Neuronal stem cell (in vitro differentiated cells): ENCODE measurements at regions not wholly inside any gene's neighbourhood (a gene's known extent, or its start where the extent isn't known, plus 50 kb on each side); places are given as distances from the start of the nearest gene placed in this dataset.
"Not testable (repeated sequence)": the region's sequence is repeated elsewhere in the genome, so short reads cannot be mapped to it uniquely, and the experiment has no call there.

Source experiments
- DNase-seq: peaks from one replicate; pipeline ENCODE4 v3.0.0-alpha.2; 2013; ENCODE audit warnings: low spot score
- H2AFZ ChIP-seq: one replicate; pipeline ENCODE4 v1.6.1; 2013; ENCODE audit warnings: mild to moderate bottlenecking, low read length, inconsistent platforms
- H2AK5ac ChIP-seq: 2 replicates; pipeline ENCODE4 v1.6.1; 2013; ENCODE audit warnings: low read depth, mild to moderate bottlenecking, inconsistent platforms, low read length, moderate library complexity, mixed read lengths
- H2BK120ac ChIP-seq: 2 replicates; pipeline ENCODE4 v1.6.1; 2013; ENCODE audit warnings: low read depth, mild to moderate bottlenecking, inconsistent platforms, low read length, moderate library complexity, mixed read lengths
- H2BK12ac ChIP-seq: one replicate; pipeline ENCODE4 v1.6.1; 2013; ENCODE audit warnings: low read length, inconsistent platforms
- H2BK15ac ChIP-seq: 2 replicates; pipeline ENCODE4 v1.6.1; 2013; ENCODE audit warnings: mild to moderate bottlenecking, low read length, inconsistent platforms, mixed read lengths
- H2BK5ac ChIP-seq: one replicate; pipeline ENCODE4 v1.6.1; 2013; ENCODE audit warnings: inconsistent platforms, mild to moderate bottlenecking, low read length, moderate library complexity
- H3K14ac ChIP-seq: one replicate; pipeline ENCODE4 v1.6.1; 2013; ENCODE audit warnings: low read length, inconsistent platforms
- H3K18ac ChIP-seq: 2 replicates; pipeline ENCODE4 v1.6.1; 2013; ENCODE audit warnings: low read length, inconsistent platforms
- H3K23ac ChIP-seq: 2 replicates; pipeline ENCODE4 v1.6.1; 2013; ENCODE audit warnings: low read depth, mild to moderate bottlenecking, mixed read lengths, low read length, inconsistent platforms; ENCODE audit not compliant: poor library complexity
- H3K27ac ChIP-seq: replicated peaks from 3 replicates; pipeline ENCODE4 v1.5.1; 2013; ENCODE audit warnings: low read length, inconsistent platforms
- H3K27me3 ChIP-seq, 3 experiments: 2 replicates each; pipeline ENCODE4 v1.6.1; 2013; ENCODE audit warnings: low read length in 3 of 3, mild to moderate bottlenecking in 2 of 3, inconsistent platforms in 1 of 3, low read depth in 1 of 3, mixed read lengths in 1 of 3, moderate library complexity in 1 of 3; ENCODE audit not compliant: control insufficient read depth in 3 of 3, insufficient read depth in 3 of 3
- H3K36me3 ChIP-seq, 2 donors: replicated peaks in 1 of 2; 2 replicates each; pipeline ENCODE4 v1.6.1; 2013; ENCODE audit warnings: low read length in 2 of 2; ENCODE audit not compliant: control insufficient read depth in 2 of 2, insufficient read depth in 2 of 2
- H3K4ac ChIP-seq: 2 replicates; pipeline ENCODE4 v1.6.1; 2013; ENCODE audit warnings: inconsistent platforms, mild to moderate bottlenecking, low read length, moderate library complexity
- H3K4me1 ChIP-seq, 2 donors: 1 replicate in 1 of 2; 2 replicates in 1 of 2; pipeline ENCODE4 v1.6.1; 2013; ENCODE audit warnings: low read length in 2 of 2, low read depth in 1 of 2; ENCODE audit not compliant: control insufficient read depth in 2 of 2, insufficient read depth in 1 of 2
- H3K4me2 ChIP-seq: one replicate; pipeline ENCODE4 v1.6.1; 2013; ENCODE audit warnings: mild to moderate bottlenecking, low read length, inconsistent platforms; ENCODE audit not compliant: insufficient read depth, poor library complexity, severe bottlenecking
- H3K4me3 ChIP-seq, 2 donors: 2 replicates each; pipeline ENCODE4 v1.5.1; 2013; ENCODE audit warnings: low read length in 2 of 2, mild to moderate bottlenecking in 2 of 2, inconsistent platforms in 1 of 2, moderate library complexity in 1 of 2
- H3K79me1 ChIP-seq: one replicate; pipeline ENCODE4 v1.6.1; 2013; ENCODE audit warnings: low read depth, mild to moderate bottlenecking, inconsistent platforms, low read length, moderate library complexity
- H3K9ac ChIP-seq: one replicate; pipeline ENCODE4 v1.6.1; 2013; ENCODE audit warnings: mild to moderate bottlenecking, low read depth, low read length, inconsistent platforms; ENCODE audit not compliant: poor library complexity
- H3K9me3 ChIP-seq, 2 donors: replicated peaks in 1 of 2; 2 replicates each; pipeline versions ENCODE3 to v1.6.1; 2013; ENCODE audit warnings: low read length in 2 of 2, mild to moderate bottlenecking in 2 of 2, inconsistent platforms in 1 of 2, low read depth in 1 of 2, mixed read lengths in 1 of 2, moderate library complexity in 1 of 2; ENCODE audit not compliant: control insufficient read depth in 2 of 2, insufficient read depth in 1 of 2
- H4K8ac ChIP-seq: one replicate; pipeline ENCODE4 v1.6.1; 2013; ENCODE audit warnings: low read depth, mild to moderate bottlenecking, inconsistent platforms, low read length, moderate library complexity
- H4K91ac ChIP-seq: one replicate; pipeline ENCODE4 v1.6.1; 2013; ENCODE audit warnings: low read length, low read depth, mild to moderate bottlenecking, inconsistent platforms; ENCODE audit not compliant: poor library complexity
- WGBS, 2 donors: extraction: QIAGEN DNeasy Blood & Tissue Kit; methylation state at CpG; one replicate each; pipeline ENCODE4 v1.1.7; 2013; ENCODE audit warnings: missing lambda C conversion rate in 2 of 2, mixed read lengths in 1 of 2; ENCODE audit not compliant: insufficient read length in 2 of 2, insufficient replicate concordance in 1 of 2; ENCODE audit errors: extremely low coverage in 2 of 2; 5-methylcytosine and 5-hydroxymethylcytosine counted together

GRCh38 chr11:71321433-71322191 is 69.2 kb upstream of the SHANK2 start:
- H4K91ac ChIP-seq: no peak overlapping the region
- WGBS, 2 donors: no CpG with 5 or more reads among the region's 11 CpGs
- H3K18ac ChIP-seq: no peak overlapping the region
- H2BK120ac ChIP-seq: no peak overlapping the region
- H3K9ac ChIP-seq: no peak overlapping the region
- no peaks in the 10 kb centered on the region for H3K4me1 ChIP-seq
- no peaks in the 10 kb centered on the region for H3K9me3 ChIP-seq
- H3K4ac ChIP-seq: no peak overlapping the region
- peaks cover 0 to 2% (median 0%) of the 10 kb centered on the region in 3 experiments for H3K27me3 ChIP-seq
- H3K79me1 ChIP-seq: no peaks in the 10 kb centered on the region
- no peaks in the 10 kb centered on the region for H3K36me3 ChIP-seq
- H3K23ac ChIP-seq: no peak overlapping the region
- H3K4me2 ChIP-seq: no peak overlapping the region
- H2BK12ac ChIP-seq: no peak overlapping the region
- H4K8ac ChIP-seq: no peak overlapping the region
- H3K27ac ChIP-seq: no peak overlapping the region
- no peak for DNase-seq
- H2AK5ac ChIP-seq: no peak overlapping the region
- no peak overlapping the region for H2BK15ac ChIP-seq
- peak overlapping the region; percentile 51 for H3K14ac ChIP-seq
- no peak overlapping the region for H3K4me3 ChIP-seq
- H2BK5ac ChIP-seq: no peak overlapping the region
- H2AFZ ChIP-seq: no peak overlapping the region

GRCh38 chr11:71316701-71317100 is 64.3 kb upstream of the SHANK2 start:
- H2BK15ac ChIP-seq: no peak overlapping the region
- no peak overlapping the region for H4K91ac ChIP-seq
- no peak overlapping the region for H3K23ac ChIP-seq
- H4K8ac ChIP-seq: no peak overlapping the region
- H3K27me3 ChIP-seq: no peaks in the 10 kb centered on the region
- no peak overlapping the region for H3K4me3 ChIP-seq
- no peaks in the 10 kb centered on the region for H3K36me3 ChIP-seq
- H3K27ac ChIP-seq: no peak overlapping the region
- no peak overlapping the region for H3K18ac ChIP-seq
- H3K9ac ChIP-seq: no peak overlapping the region
- DNase-seq: no peak
- H2AFZ ChIP-seq: no peak overlapping the region
- no peak overlapping the region for H2BK5ac ChIP-seq
- H3K4me1 ChIP-seq: no peaks in the 10 kb centered on the region
- no CpG with 5 or more reads among the region's 1 CpG for WGBS, 2 donors
- H2AK5ac ChIP-seq: no peak overlapping the region
- no peak overlapping the region for H3K14ac ChIP-seq
- no peak overlapping the region for H2BK120ac ChIP-seq
- H2BK12ac ChIP-seq: no peak overlapping the region
- H3K9me3 ChIP-seq: no peaks in the 10 kb centered on the region
- no peaks in the 10 kb centered on the region for H3K79me1 ChIP-seq
- H3K4ac ChIP-seq: no peak overlapping the region
- no peak overlapping the region for H3K4me2 ChIP-seq

- H3K36me3 ChIP-seq, H4K91ac ChIP-seq, H3K4me3 ChIP-seq, H3K18ac ChIP-seq, H3K27me3 ChIP-seq, H3K9me3 ChIP-seq, H2BK12ac ChIP-seq, H2AK5ac ChIP-seq, H4K8ac ChIP-seq, H3K9ac ChIP-seq, H3K14ac ChIP-seq, H3K4ac ChIP-seq, H3K27ac ChIP-seq, DNase-seq, H2BK15ac ChIP-seq, H2BK5ac ChIP-seq, H2BK120ac ChIP-seq, H3K4me2 ChIP-seq, H3K23ac ChIP-seq, H2AFZ ChIP-seq, H3K4me1 ChIP-seq, H3K79me1 ChIP-seq: not testable (repeated sequence)
- WGBS, 2 donors: no CpG with 5 or more reads among the region's 9 CpGs
Observed at GRCh38 chr11:71312616-71313015, 60.2 kb upstream of the SHANK2 start.

- Histone ChIP-seq H2AFZ (no peak overlapping the region), H3K4me1 (no peaks in the 10 kb centered on the region), H2BK120ac (no peak overlapping the region), H3K9me3 (no peaks in the 10 kb centered on the region), H3K27me3 (no peaks in the 10 kb centered on the region), H2BK15ac (no peak overlapping the region), H3K23ac (no peak overlapping the region), H3K4me3 (no peak overlapping the region), H3K27ac (no peak overlapping the region), H2BK5ac (no peak overlapping the region), H3K79me1 (no peaks in the 10 kb centered on the region), H4K91ac (no peak overlapping the region), H2BK12ac (no peak overlapping the region), H3K36me3 (no peaks in the 10 kb centered on the region), H3K4ac (no peak overlapping the region), H2AK5ac (no peak overlapping the region), H3K9ac (no peak overlapping the region), H4K8ac (no peak overlapping the region), H3K4me2 (no peak overlapping the region), H3K14ac (no peak overlapping the region), H3K18ac (no peak overlapping the region)
- DNase-seq: no peak
- WGBS, 2 donors: no CpG with 5 or more reads among the region's 15 CpGs
Observed at GRCh38 chr11:71311928-71312510, 59.6 kb upstream of the SHANK2 start.
